Fibroblast of lung (primary cell): ENCODE measurements at regions not wholly inside any gene's neighbourhood (a gene's known extent, or its start where the extent isn't known, plus 50 kb on each side); places are given as distances from the start of the nearest gene placed in this dataset.

Experiments
- EZH2 ChIP-seq: IDR thresholded peaks from 2 replicates; pipeline ENCODE4 v1.5.1; 2012; ENCODE audit warnings: low read length, control low read depth, mild to moderate bottlenecking; ENCODE audit errors: missing control alignments
- TF ChIP-seq, protein P1 (sequence below), 2 donors: IDR thresholded peaks in 1 of 2; conservative IDR thresholded peaks in 1 of 2; 1 replicate in 1 of 2; 2 replicates in 1 of 2; pipeline ENCODE4 v1.5.1; 2011 to 2012; ENCODE audit warnings: low read length in 2 of 2, control low read depth in 1 of 2, inconsistent platforms in 1 of 2, low read depth in 1 of 2, mild to moderate bottlenecking in 1 of 2

DNA sequence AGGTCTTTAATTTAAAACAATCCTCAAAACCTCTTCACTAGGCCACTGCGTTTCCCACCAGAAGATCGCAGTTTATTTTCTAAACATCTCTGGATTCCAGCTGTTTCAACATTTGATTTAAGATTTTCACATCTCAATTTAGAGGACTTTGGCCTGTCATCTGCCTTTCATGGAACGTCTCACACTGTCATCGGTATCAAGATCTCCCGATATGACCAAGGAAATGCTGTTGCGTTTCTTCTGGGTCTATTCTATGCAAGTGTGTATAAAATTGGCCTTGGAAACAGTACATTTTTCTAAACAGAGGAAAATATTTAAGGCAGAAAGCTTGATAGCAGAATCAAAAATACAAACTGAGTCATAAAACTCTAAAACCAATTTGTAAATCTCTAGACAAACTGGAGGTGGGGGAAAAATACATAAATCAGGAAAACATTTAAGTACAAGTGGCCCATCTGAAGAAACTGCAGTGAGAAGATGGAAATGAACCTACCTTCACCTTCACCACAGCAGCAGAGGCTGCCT, 53.6 kb upstream of the SIMC1 start:
- TF ChIP-seq, protein P1, sequence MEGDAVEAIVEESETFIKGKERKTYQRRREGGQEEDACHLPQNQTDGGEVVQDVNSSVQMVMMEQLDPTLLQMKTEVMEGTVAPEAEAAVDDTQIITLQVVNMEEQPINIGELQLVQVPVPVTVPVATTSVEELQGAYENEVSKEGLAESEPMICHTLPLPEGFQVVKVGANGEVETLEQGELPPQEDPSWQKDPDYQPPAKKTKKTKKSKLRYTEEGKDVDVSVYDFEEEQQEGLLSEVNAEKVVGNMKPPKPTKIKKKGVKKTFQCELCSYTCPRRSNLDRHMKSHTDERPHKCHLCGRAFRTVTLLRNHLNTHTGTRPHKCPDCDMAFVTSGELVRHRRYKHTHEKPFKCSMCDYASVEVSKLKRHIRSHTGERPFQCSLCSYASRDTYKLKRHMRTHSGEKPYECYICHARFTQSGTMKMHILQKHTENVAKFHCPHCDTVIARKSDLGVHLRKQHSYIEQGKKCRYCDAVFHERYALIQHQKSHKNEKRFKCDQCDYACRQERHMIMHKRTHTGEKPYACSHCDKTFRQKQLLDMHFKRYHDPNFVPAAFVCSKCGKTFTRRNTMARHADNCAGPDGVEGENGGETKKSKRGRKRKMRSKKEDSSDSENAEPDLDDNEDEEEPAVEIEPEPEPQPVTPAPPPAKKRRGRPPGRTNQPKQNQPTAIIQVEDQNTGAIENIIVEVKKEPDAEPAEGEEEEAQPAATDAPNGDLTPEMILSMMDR (conservative IDR thresholded peaks at IDR 0.05 in 1 of 2, IDR thresholded peaks at IDR 0.05 in 1 of 2; ENCODE audit: low read depth in 1 of 2, low read length in 2 of 2): no peak
- no peak for TF ChIP-seq EZH2
